ENCODE measurements at regions not wholly inside any gene's neighbourhood (a gene's known extent, or its start where the extent isn't known, plus 50 kb on each side); places are given as distances from the start of the nearest gene placed in this dataset.

DNA sequence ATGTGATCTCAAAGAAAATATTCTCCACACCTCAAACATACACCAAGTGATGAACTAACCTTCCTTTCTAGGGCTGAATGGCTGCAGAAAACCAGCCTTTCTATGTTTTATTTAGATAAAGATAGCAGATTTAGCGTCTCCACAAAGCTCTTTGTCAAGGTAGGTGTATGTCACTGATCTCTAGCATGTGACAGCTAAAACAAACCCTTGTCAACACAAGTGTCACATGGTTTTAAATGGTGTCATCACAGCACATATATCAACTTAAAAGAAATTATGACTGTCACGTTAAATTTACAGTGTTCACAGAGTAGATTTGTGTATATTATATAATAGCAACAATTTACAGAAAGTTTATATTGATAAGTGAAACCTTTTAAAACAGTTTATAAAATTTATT lies 58.3 kb downstream of the TENT5A start:
- no peak for TF ChIP-seq GATA1 (IDR thresholded peaks at IDR 0.05; ENCODE audit: low read depth, low read length)
- no peak for TF ChIP-seq POLR2A (IDR thresholded peaks at IDR 0.05; ENCODE audit: low read length)

Data from erythroblast (primary cell).